Neural cell (in vitro differentiated cells): ENCODE measurements at regions not wholly inside any gene's neighbourhood (a gene's known extent, or its start where the extent isn't known, plus 50 kb on each side); places are given as distances from the start of the nearest gene placed in this dataset.
"Not testable (repeated sequence)": the region's sequence is repeated elsewhere in the genome, so short reads cannot be mapped to it uniquely, and the experiment has no call there.

Source experiments
- EP300 ChIP-seq: fragments of 450-650 bp; conservative IDR thresholded peaks from 2 replicates; pipeline ENCODE4 v1.6.1; 2014; ENCODE audit warnings: antibody characterized with exemption, mild to moderate bottlenecking, moderate library complexity; ENCODE audit not compliant: poor library complexity, severe bottlenecking
- POLR2AphosphoS5 ChIP-seq: IDR thresholded peaks from 2 replicates; pipeline ENCODE4 v1.6.1; 2012
- TAF1 ChIP-seq: IDR thresholded peaks from 2 replicates; pipeline ENCODE4 v1.6.1; 2012; ENCODE audit warnings: low read depth
- TF ChIP-seq, protein P1 (sequence below): fragments of 450-650 bp; IDR thresholded peaks from 2 replicates; pipeline ENCODE4 v1.5.1; 2014; ENCODE audit warnings: antibody characterized with exemption, mild to moderate bottlenecking, moderate library complexity; ENCODE audit not compliant: poor library complexity, severe bottlenecking

GRCh38 chr2:111505267-111505666, 378.7 kb downstream of the ANAPC1 start:
- TF ChIP-seq, protein P1, sequence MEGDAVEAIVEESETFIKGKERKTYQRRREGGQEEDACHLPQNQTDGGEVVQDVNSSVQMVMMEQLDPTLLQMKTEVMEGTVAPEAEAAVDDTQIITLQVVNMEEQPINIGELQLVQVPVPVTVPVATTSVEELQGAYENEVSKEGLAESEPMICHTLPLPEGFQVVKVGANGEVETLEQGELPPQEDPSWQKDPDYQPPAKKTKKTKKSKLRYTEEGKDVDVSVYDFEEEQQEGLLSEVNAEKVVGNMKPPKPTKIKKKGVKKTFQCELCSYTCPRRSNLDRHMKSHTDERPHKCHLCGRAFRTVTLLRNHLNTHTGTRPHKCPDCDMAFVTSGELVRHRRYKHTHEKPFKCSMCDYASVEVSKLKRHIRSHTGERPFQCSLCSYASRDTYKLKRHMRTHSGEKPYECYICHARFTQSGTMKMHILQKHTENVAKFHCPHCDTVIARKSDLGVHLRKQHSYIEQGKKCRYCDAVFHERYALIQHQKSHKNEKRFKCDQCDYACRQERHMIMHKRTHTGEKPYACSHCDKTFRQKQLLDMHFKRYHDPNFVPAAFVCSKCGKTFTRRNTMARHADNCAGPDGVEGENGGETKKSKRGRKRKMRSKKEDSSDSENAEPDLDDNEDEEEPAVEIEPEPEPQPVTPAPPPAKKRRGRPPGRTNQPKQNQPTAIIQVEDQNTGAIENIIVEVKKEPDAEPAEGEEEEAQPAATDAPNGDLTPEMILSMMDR: not testable (repeated sequence)
- TF ChIP-seq EP300, TAF1, POLR2AphosphoS5: not testable (repeated sequence)
